B cell (primary cell): ENCODE measurements at regions not wholly inside any gene's neighbourhood (a gene's known extent, or its start where the extent isn't known, plus 50 kb on each side); places are given as distances from the start of the nearest gene placed in this dataset.

ENCODE experiments used
- ATAC-seq: fragments of 200-7000 bp; cut with Tn5 transposase; one replicate; pipeline ENCODE4 v1.10.0; 2021; ENCODE audit warnings: low read depth, mild to moderate bottlenecking, moderate number of reproducible peaks, moderate library complexity
- CTCF ChIA-PET: fragments of 350-600 bp; sonication (Branson Sonifier 250); formaldehyde crosslinking; loops from one replicate; lab custom pipeline; 2021; ENCODE audit warnings: antibody characterized with exemption, inconsistent platforms; lab: Charles Lee
- POLR2A ChIA-PET: fragments of 350-600 bp; sonication (Branson Sonifier 250); formaldehyde crosslinking; loops from one replicate; lab custom pipeline; 2021; ENCODE audit warnings: antibody characterized with exemption; lab: Charles Lee
- DNase-seq: peaks from one replicate; pipeline ENCODE4 v3.0.0; 2013
- H2AFZ ChIP-seq: 2 replicates; pipeline ENCODE4 v1.6.1; 2012; ENCODE audit warnings: mild to moderate bottlenecking, low read depth, low read length; ENCODE audit not compliant: insufficient read depth, poor library complexity, severe bottlenecking
- H3K27ac ChIP-seq, 2 donors: 1 replicate in 1 of 2; 2 replicates in 1 of 2; pipeline ENCODE4 v1.5.1; 2012 to 2013; ENCODE audit warnings: low read length in 2 of 2, mild to moderate bottlenecking in 2 of 2, moderate library complexity in 1 of 2
- H3K27me3 ChIP-seq, 4 experiments: fragments of 200-600 bp in 1 of 4; sonication (generic) in 1 of 4; replicated peaks in 1 of 4; 1 replicate in 2 of 4; 2 replicates in 2 of 4; pipeline versions ENCODE4 v1.6.1 to v1.7.0; 2013 to 2016; ENCODE audit warnings: low read length in 3 of 4, mild to moderate bottlenecking in 2 of 4, mixed read lengths in 1 of 4, moderate library complexity in 1 of 4; ENCODE audit not compliant: insufficient read depth in 4 of 4, control insufficient read depth in 3 of 4; ENCODE audit errors: control extremely low read depth in 1 of 4
- H3K36me3 ChIP-seq, 2 experiments: replicated peaks in 1 of 2; 1 replicate in 1 of 2; 2 replicates in 1 of 2; pipeline versions ENCODE4 v1.6.1 to v1.7.1; 2013; ENCODE audit warnings: low read length in 1 of 2; ENCODE audit not compliant: insufficient read depth in 2 of 2, control insufficient read depth in 1 of 2; ENCODE audit errors: control extremely low read depth in 1 of 2, extremely low read depth in 1 of 2
- H3K4me1 ChIP-seq, 2 donors: fragments of 200-600 bp in 1 of 2; sonication (generic) in 1 of 2; 1 replicate in 1 of 2; 2 replicates in 1 of 2; pipeline versions ENCODE4 v1.5.1 to v1.6.1; 2013 to 2017; ENCODE audit warnings: low read length in 2 of 2; ENCODE audit not compliant: control insufficient read depth in 2 of 2, insufficient read depth in 2 of 2
- H3K4me2 ChIP-seq: replicated peaks from 2 replicates; pipeline ENCODE3; 2012; ENCODE audit warnings: mild to moderate bottlenecking, low read depth, low read length; ENCODE audit not compliant: poor library complexity, severe bottlenecking
- H3K4me3 ChIP-seq, 5 experiments: fragments of 200-600 bp in 1 of 5; sonication (generic) in 1 of 5; 1 replicate in 3 of 5; 2 replicates in 2 of 5; pipeline versions ENCODE4 v1.5.1 to v1.7.0; 2011 to 2016; ENCODE audit warnings: low read length in 4 of 5, mild to moderate bottlenecking in 4 of 5, low read depth in 2 of 5, control low read depth in 1 of 5, moderate library complexity in 1 of 5; ENCODE audit not compliant: insufficient read depth in 1 of 5; ENCODE audit errors: control extremely low read depth in 1 of 5, extremely low read depth in 1 of 5
- H3K79me2 ChIP-seq: fragments of 200-600 bp; sonication (generic); one replicate; pipeline ENCODE4 v1.6.0; 2016; ENCODE audit warnings: low read length; ENCODE audit not compliant: control insufficient read depth, insufficient read depth
- H3K9ac ChIP-seq: fragments of 200-600 bp; sonication (generic); 2 replicates; pipeline ENCODE4 v1.6.1; 2017; ENCODE audit warnings: mild to moderate bottlenecking, low read length, moderate library complexity
- H3K9me3 ChIP-seq, 3 donors: one replicate each; pipeline versions ENCODE4 v1.6.1 to v1.7.1; 2013; ENCODE audit warnings: low read length in 2 of 3; ENCODE audit not compliant: control insufficient read depth in 2 of 3, insufficient read depth in 1 of 3; ENCODE audit errors: control extremely low read depth in 1 of 3
- H4K20me1 ChIP-seq: 2 replicates; pipeline ENCODE4 v1.6.0; 2012; ENCODE audit warnings: mild to moderate bottlenecking, low read length; ENCODE audit not compliant: insufficient read depth, control insufficient read depth, poor library complexity, severe bottlenecking
- H3K27ac Mint-ChIP-seq: one replicate; pipeline ENCODE4 v1.8.0; 2021; ENCODE audit warnings: mixed read lengths
- H3K27me3 Mint-ChIP-seq: one replicate; pipeline ENCODE4 v1.8.0; 2021; ENCODE audit warnings: mixed read lengths
- H3K4me1 Mint-ChIP-seq: one replicate; pipeline ENCODE4 v1.8.0; 2021; ENCODE audit warnings: mixed read lengths
- H3K4me3 Mint-ChIP-seq: one replicate; pipeline ENCODE4 v1.8.0; 2021; ENCODE audit warnings: mixed read lengths
- H3K9me3 Mint-ChIP-seq: one replicate; pipeline ENCODE4 v1.8.0; 2022; ENCODE audit warnings: mixed read lengths; ENCODE audit not compliant: insufficient read depth
- CTCF ChIP-seq: fragments of 200-600 bp; IDR thresholded peaks from one replicate; pipeline ENCODE4 v1.8.0; 2022; ENCODE audit warnings: antibody characterized with exemption, mild to moderate bottlenecking
- EZH2 ChIP-seq: IDR thresholded peaks from 2 replicates; pipeline ENCODE4 v1.6.1; 2012; ENCODE audit warnings: borderline replicate concordance, low read depth, mild to moderate bottlenecking, moderate library complexity, low read length; ENCODE audit not compliant: insufficient read depth, poor library complexity, severe bottlenecking
- WGBS: methylation state at CpG from one replicate; pipeline ENCODE4 v1.1.5; 2013; ENCODE audit warnings: missing lambda C conversion rate; ENCODE audit not compliant: insufficient coverage; 5-methylcytosine and 5-hydroxymethylcytosine counted together
- intact Hi-C: fragments of 100-400 bp; cut with micrococcal nuclease; formaldehyde crosslinking; loops from one replicate; pipeline ENCODE4 v1.10.0; 2022

GRCh38 chr13:65670014-65670625 lies 1560.0 kb downstream of the PCDH9 start:
- H3K4me3 Mint-ChIP-seq, result no peak overlapping the region
- Histone ChIP-seq H4K20me1 (no peaks in the 10 kb centered on the region), H3K27ac (no peak overlapping the region), H3K4me1 (no peaks in the 10 kb centered on the region), H3K27me3 (no peaks in the 10 kb centered on the region), H3K36me3 (no peaks in the 10 kb centered on the region), H3K4me3 (no peak overlapping the region), H3K79me2 (no peaks in the 10 kb centered on the region), H3K9me3 (peaks cover 0 to 2% (median 1%) of the 10 kb centered on the region in 3 donors), H2AFZ (no peak overlapping the region), H3K4me2 (no peak overlapping the region), H3K9ac (no peak overlapping the region)
- intact Hi-C loops, result no loop called here
- CTCF ChIA-PET, result no interaction called here
- no peak for ATAC-seq
- peaks cover 9% of the 10 kb centered on the region for H3K9me3 Mint-ChIP-seq
- WGBS, result no CpG with 5 or more reads among the region's 6 CpGs
- POLR2A ChIA-PET, result no interaction called here
- TF ChIP-seq CTCF, result no peak
- TF ChIP-seq EZH2, result no peak
- DNase-seq, result no peak
- H3K4me1 Mint-ChIP-seq, result no peaks in the 10 kb centered on the region
- H3K27ac Mint-ChIP-seq, result no peak overlapping the region
- no peaks in the 10 kb centered on the region for H3K27me3 Mint-ChIP-seq

GRCh38 chr13:65660731-65661130 lies 1569.4 kb downstream of the PCDH9 start:
- no peak overlapping the region for H3K4me2 ChIP-seq
- no peaks in the 10 kb centered on the region for H3K9me3 ChIP-seq
- H3K27ac ChIP-seq, result no peak overlapping the region
- no peaks in the 10 kb centered on the region for H4K20me1 ChIP-seq
- intact Hi-C loops, result no loop called here
- Mint-ChIP-seq H3K9me3 (peaks cover 4% of the 10 kb centered on the region), H3K27me3 (no peaks in the 10 kb centered on the region), H3K27ac (no peak overlapping the region), H3K4me1 (no peaks in the 10 kb centered on the region), H3K4me3 (no peak overlapping the region)
- CTCF ChIA-PET, result no interaction called here
- WGBS, result no CpG with 5 or more reads among the region's 1 CpG
- POLR2A ChIA-PET, result no interaction called here
- no peak for ATAC-seq
- no peak overlapping the region for H2AFZ ChIP-seq
- H3K9ac ChIP-seq, result no peak overlapping the region
- H3K4me1 ChIP-seq, result no peaks in the 10 kb centered on the region
- no peaks in the 10 kb centered on the region for H3K79me2 ChIP-seq
- no peaks in the 10 kb centered on the region for H3K27me3 ChIP-seq
- no peak for TF ChIP-seq CTCF
- TF ChIP-seq EZH2, result no peak
- H3K36me3 ChIP-seq, result no peaks in the 10 kb centered on the region
- no peak for DNase-seq
- no peak overlapping the region for H3K4me3 ChIP-seq
